Mucosa of rectum (tissue), 2 donors: ENCODE measurements at regions not wholly inside any gene's neighbourhood (a gene's known extent, or its start where the extent isn't known, plus 50 kb on each side); places are given as distances from the start of the nearest gene placed in this dataset.

Experiments
- H3K27ac ChIP-seq, 2 donors: one replicate each; pipeline ENCODE4 v1.7.0; 2013; ENCODE audit warnings: inconsistent platforms in 2 of 2, low read depth in 2 of 2, low read length in 2 of 2
- H3K27me3 ChIP-seq, 2 donors: one replicate each; pipeline ENCODE4 v1.7.0; 2013; ENCODE audit warnings: low read length in 2 of 2; ENCODE audit not compliant: control insufficient read depth in 2 of 2, insufficient read depth in 2 of 2
- H3K36me3 ChIP-seq, 2 donors: one replicate each; pipeline ENCODE4 v1.7.0; 2013; ENCODE audit warnings: low read length in 2 of 2; ENCODE audit not compliant: control insufficient read depth in 2 of 2, insufficient read depth in 2 of 2
- H3K4me1 ChIP-seq, 2 donors: one replicate each; pipeline ENCODE4 v1.7.0; 2013; ENCODE audit warnings: low read length in 2 of 2, mild to moderate bottlenecking in 1 of 2; ENCODE audit not compliant: control insufficient read depth in 2 of 2, insufficient read depth in 2 of 2
- H3K4me3 ChIP-seq, 2 donors: one replicate each; pipeline ENCODE4 v1.7.0; 2013; ENCODE audit warnings: low read length in 2 of 2
- H3K9ac ChIP-seq, 2 donors: one replicate each; pipeline ENCODE4 v1.7.0; 2013; ENCODE audit warnings: low read length in 2 of 2, low read depth in 1 of 2, mild to moderate bottlenecking in 1 of 2
- H3K9me3 ChIP-seq, 2 donors: one replicate each; pipeline ENCODE4 v1.7.0; 2013; ENCODE audit warnings: low read length in 2 of 2; ENCODE audit not compliant: control insufficient read depth in 2 of 2
- donor health status: healthy.
- donor health status: Normal muscosa, but diverticular disease.

DNA sequence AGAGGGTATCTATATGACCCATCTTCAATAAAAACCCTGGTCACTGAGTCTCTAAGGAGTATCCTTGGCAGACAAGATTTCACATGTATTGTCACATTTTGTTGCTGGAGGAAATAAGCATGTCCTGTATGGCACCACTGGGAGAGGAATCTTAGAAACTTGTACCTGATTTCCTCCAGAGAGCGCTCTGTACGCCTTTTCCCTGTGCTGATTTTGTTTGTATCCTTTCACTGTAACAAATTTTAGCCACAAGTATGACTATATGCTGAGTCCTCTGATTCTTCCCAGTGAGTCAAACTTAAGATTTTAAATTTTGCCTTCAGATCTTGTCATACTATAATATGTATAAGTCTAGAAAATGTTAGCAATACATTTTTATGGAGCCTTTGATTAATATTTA lies 102.8 kb downstream of the ITIH6 start:
- H3K9me3 ChIP-seq, result no peaks in the 10 kb centered on the region
- H3K27ac ChIP-seq, result no peak overlapping the region
- H3K4me1 ChIP-seq, result no peaks in the 10 kb centered on the region
- no peak overlapping the region for H3K4me3 ChIP-seq
- no peaks in the 10 kb centered on the region for H3K27me3 ChIP-seq
- no peaks in the 10 kb centered on the region for H3K36me3 ChIP-seq
- H3K9ac ChIP-seq, result no peak overlapping the region

DNA sequence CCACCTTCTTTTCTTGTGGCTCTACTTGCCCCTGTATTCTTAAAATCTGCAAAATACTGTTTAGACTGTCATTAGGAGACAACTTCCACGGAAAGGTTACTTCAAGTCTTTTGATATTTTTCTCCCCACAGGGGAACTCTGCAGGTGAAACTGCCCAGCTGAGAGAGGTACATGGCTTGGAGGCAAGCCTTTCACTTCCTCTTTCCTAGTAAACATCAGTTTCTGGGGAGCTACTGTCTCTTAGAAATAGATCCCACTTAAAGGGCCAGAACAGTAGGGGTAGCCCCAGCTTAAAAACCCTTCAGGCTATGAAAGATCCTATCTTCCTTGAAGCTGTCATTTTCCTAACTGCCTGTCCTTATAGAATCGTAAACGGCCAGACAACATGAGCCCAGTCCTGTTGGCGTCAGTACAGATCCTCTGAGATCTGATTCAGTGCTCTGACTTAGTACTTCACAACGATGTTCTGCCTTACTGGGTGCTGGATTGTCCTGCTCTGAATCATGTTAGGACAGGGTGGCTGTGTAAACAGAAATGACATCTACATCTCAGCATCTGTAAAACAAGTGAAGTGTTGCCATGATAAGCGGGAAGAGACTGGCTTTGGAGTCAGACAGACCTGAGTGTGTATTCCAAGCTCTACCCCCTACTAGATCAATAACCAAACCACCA lies 102.1 kb downstream of the ITIH6 start:
- no peaks in the 10 kb centered on the region for H3K4me1 ChIP-seq
- H3K9ac ChIP-seq, result no peak overlapping the region
- H3K27me3 ChIP-seq, result no peaks in the 10 kb centered on the region
- no peak overlapping the region for H3K27ac ChIP-seq
- H3K4me3 ChIP-seq, result no peak overlapping the region
- H3K36me3 ChIP-seq, result no peaks in the 10 kb centered on the region
- H3K9me3 ChIP-seq, result no peaks in the 10 kb centered on the region
